Caco-2 (cell line): ENCODE measurements at regions not wholly inside any gene's neighbourhood (a gene's known extent, or its start where the extent isn't known, plus 50 kb on each side); places are given as distances from the start of the nearest gene placed in this dataset.

Experiments used
- BruUV-seq: library from RNA; stranded (reverse); fragments of 400-500 nt; replicated peaks from 2 replicates; lab custom pipeline; 2021; lab: Mats Ljungman, UMichigan
- CTCF ChIA-PET: fragments of 300-600 bp; sonication (Branson Sonifier 250); formaldehyde crosslinking; loops from one replicate; lab custom pipeline; 2022; ENCODE audit warnings: antibody characterized with exemption; lab: Charles Lee
- POLR2A ChIA-PET: fragments of 300-600 bp; sonication (Branson Sonifier 250); formaldehyde crosslinking; loops from one replicate; lab custom pipeline; 2022; ENCODE audit warnings: antibody characterized with exemption; lab: Charles Lee
- DNase-seq, 2 experiments: peaks; one replicate each; pipeline versions ENCODE4 v3.0.0 to v3.0.0-alpha.2; 2020 to 2022
- H3K27me3 ChIP-seq: replicated peaks from 2 replicates; pipeline ENCODE4 v1.6.0; 2011; ENCODE audit warnings: low read length; ENCODE audit not compliant: control insufficient read depth, insufficient read depth
- H3K36me3 ChIP-seq: 2 replicates; pipeline ENCODE4 v1.5.1; 2011; ENCODE audit warnings: low read length; ENCODE audit not compliant: control insufficient read depth, insufficient read depth
- H3K4me1 ChIP-seq: fragments of 250-450 bp; sonication (Bioruptor Pico); 2 replicates; pipeline ENCODE4 v1.5.1; 2020; ENCODE audit warnings: mild to moderate bottlenecking
- H3K4me3 ChIP-seq: 2 replicates; pipeline ENCODE4 v1.5.1; 2011; ENCODE audit warnings: low read depth, mild to moderate bottlenecking, control low read depth, low read length
- H3K9me3 ChIP-seq: fragments of 250-450 bp; sonication (Bioruptor Pico); 2 replicates; pipeline ENCODE4 v1.5.1; 2020; ENCODE audit warnings: mild to moderate bottlenecking, moderate library complexity
- H3K27ac Mint-ChIP-seq: one replicate; pipeline ENCODE4 v1.8.0; 2022; ENCODE audit warnings: mixed read lengths; ENCODE audit not compliant: unreplicated experiment
- H3K27me3 Mint-ChIP-seq: one replicate; pipeline ENCODE4 v1.8.0; 2022; ENCODE audit warnings: mixed read lengths; ENCODE audit not compliant: insufficient read depth, unreplicated experiment
- H3K36me3 Mint-ChIP-seq: one replicate; pipeline ENCODE4 v1.8.0; 2022; ENCODE audit warnings: mild to moderate bottlenecking, mixed read lengths; ENCODE audit not compliant: insufficient read depth, unreplicated experiment
- H3K4me1 Mint-ChIP-seq: one replicate; pipeline ENCODE4 v1.8.0; 2022; ENCODE audit warnings: low read depth, mixed read lengths; ENCODE audit not compliant: unreplicated experiment
- H3K4me3 Mint-ChIP-seq: one replicate; pipeline ENCODE4 v1.8.0; 2022; ENCODE audit warnings: mild to moderate bottlenecking, moderate library complexity, mixed read lengths; ENCODE audit not compliant: unreplicated experiment
- H3K9me3 Mint-ChIP-seq: one replicate; pipeline ENCODE4 v1.8.0; 2022; ENCODE audit warnings: mixed read lengths; ENCODE audit not compliant: unreplicated experiment
- intact Hi-C: fragments of 100-400 bp; cut with micrococcal nuclease; formaldehyde crosslinking; loops from one replicate; pipeline ENCODE4 v1.10.0; 2022; ENCODE audit not compliant: unreplicated experiment
- TF ChIP-seq, protein P1 (sequence below), 2 experiments: fragments of 200-600 bp in 1 of 2; IDR thresholded peaks; 1 replicate in 1 of 2; 2 replicates in 1 of 2; pipeline versions ENCODE4 v1.5.1 to v1.8.0; 2011 to 2022; ENCODE audit warnings: antibody characterized with exemption in 1 of 2, control low read depth in 1 of 2, inconsistent platforms in 1 of 2, low read depth in 1 of 2, low read length in 1 of 2, mild to moderate bottlenecking in 1 of 2, moderate library complexity in 1 of 2; ENCODE audit not compliant: insufficient read depth in 1 of 2, severe bottlenecking in 1 of 2, unreplicated experiment in 1 of 2

DNA sequence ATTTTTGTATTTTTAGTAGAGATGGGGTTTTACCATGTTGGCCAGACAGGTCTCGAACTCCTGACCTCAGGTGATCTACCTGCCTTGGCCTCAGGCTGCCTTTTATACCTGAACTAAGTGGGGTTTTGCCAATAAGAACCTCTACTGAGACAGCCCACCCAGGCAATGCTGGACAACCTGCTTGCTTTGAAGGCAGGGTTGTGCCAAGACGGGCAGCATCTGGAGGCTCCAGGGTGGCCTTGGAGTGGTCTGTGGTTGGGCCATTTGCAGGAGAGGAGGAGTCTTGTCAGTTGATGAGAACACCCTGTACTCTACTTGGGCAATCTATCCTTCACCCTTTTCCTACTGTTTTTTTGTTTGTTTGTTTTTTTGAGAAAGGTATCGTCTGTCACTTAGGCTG, 75.3 kb upstream of the ZNF735 start:
- H3K36me3 ChIP-seq = no peaks in the 10 kb centered on the region
- no peak overlapping the region for H3K4me3 ChIP-seq
- Mint-ChIP-seq H3K36me3 (no peaks in the 10 kb centered on the region), H3K27ac (no peak overlapping the region), H3K27me3 (no peaks in the 10 kb centered on the region), H3K9me3 (peaks cover 59% of the 10 kb centered on the region), H3K4me1 (no peaks in the 10 kb centered on the region), H3K4me3 (no peak overlapping the region)
- BruUV-seq = no TSS peak
- H3K9me3 ChIP-seq = peaks cover 13% of the 10 kb centered on the region; the same call in 1 of the 2 replicates
- TF ChIP-seq, protein P1, sequence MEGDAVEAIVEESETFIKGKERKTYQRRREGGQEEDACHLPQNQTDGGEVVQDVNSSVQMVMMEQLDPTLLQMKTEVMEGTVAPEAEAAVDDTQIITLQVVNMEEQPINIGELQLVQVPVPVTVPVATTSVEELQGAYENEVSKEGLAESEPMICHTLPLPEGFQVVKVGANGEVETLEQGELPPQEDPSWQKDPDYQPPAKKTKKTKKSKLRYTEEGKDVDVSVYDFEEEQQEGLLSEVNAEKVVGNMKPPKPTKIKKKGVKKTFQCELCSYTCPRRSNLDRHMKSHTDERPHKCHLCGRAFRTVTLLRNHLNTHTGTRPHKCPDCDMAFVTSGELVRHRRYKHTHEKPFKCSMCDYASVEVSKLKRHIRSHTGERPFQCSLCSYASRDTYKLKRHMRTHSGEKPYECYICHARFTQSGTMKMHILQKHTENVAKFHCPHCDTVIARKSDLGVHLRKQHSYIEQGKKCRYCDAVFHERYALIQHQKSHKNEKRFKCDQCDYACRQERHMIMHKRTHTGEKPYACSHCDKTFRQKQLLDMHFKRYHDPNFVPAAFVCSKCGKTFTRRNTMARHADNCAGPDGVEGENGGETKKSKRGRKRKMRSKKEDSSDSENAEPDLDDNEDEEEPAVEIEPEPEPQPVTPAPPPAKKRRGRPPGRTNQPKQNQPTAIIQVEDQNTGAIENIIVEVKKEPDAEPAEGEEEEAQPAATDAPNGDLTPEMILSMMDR (IDR thresholded peaks at IDR 0.05; ENCODE audit: insufficient read depth in 1 of 2, low read depth in 1 of 2, low read length in 1 of 2, severe bottlenecking in 1 of 2, unreplicated experiment in 1 of 2) = no peak
- CTCF ChIA-PET = no interaction called here
- no peak for DNase-seq
- no peaks in the 10 kb centered on the region for H3K27me3 ChIP-seq
- POLR2A ChIA-PET = no interaction called here
- intact Hi-C loops = no loop called here
- H3K4me1 ChIP-seq = no peaks in the 10 kb centered on the region
